Stimulated activated CD8-positive, alpha-beta memory T cell treated with anti-CD3 and anti-CD28 coated beads, Interleukin-15, amount 100 ng/mL, for 1 hour (primary cell): ENCODE measurements at regions not wholly inside any gene's neighbourhood (a gene's known extent, or its start where the extent isn't known, plus 50 kb on each side); places are given as distances from the start of the nearest gene placed in this dataset.
"Not testable (repeated sequence)": the region's sequence is repeated elsewhere in the genome, so short reads cannot be mapped to it uniquely, and the experiment has no call there.

Source experiments
- DNase-seq: peaks from one replicate; pipeline ENCODE4 v3.0.0-alpha.2; 2020; ENCODE audit warnings: low read depth

GRCh38 chr11:115605397-115605796 lies 101.2 kb upstream of the CADM1 start:
- DNase-seq = not testable (repeated sequence)

- no peak for DNase-seq
These were observed 94.9 kb upstream of the CADM1 start for GRCh38 chr11:115599125-115599524.

DNA sequence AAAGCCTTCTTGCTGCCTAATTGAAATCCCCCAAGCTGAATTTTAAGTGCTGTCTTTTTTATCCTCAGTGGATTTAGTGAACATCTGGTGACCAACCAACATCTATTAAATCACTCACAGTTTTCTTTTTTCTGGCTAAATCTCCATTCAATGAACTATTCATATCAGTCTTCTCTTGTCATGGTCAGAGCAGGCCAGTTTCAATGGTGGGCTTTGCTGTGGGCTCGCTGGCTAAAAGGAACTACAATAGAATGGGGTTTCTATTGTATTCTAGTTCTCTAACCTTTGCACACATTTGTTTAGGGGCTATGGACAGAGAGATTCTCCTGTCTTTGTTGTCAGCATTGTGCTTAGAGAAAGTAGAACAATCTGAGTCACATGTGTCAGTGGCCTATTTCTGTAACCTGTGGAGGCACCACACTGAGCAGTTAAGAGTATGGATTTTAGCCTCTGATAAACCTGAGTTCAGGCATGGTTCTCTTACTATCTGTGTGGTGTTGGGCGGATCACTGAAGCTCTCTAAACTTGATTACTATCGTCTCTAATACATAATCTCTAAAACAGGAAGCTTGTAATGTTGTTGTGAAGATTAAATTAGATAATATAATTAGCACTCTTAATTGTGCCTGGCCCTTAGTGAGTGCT lies 94.2 kb upstream of the CADM1 start:
- DNase-seq = no peak

GRCh38 chr11:115591380-115591779 lies 87.2 kb upstream of the CADM1 start:
- DNase-seq = no peak

DNA sequence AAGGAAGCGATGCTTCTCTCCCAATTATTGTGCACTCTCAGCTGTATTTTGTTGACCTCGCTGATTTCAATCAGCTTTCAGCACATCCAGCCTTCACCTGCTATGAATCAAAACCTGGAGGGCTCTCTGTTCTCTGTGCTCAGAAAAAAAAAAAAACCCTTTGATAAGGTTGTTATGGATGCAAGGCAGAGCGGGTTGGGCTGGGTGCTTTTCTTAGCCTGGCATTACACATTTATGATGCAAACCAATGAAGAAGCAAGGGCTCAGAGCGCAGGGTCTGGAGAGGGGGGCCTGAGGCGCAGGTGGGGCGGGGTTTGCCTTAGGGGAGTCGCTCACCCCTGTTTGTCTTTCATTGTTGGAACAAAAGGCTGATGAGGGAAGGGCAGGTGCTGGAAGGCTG lies 86.0 kb upstream of the CADM1 start:
- no peak for DNase-seq

DNA sequence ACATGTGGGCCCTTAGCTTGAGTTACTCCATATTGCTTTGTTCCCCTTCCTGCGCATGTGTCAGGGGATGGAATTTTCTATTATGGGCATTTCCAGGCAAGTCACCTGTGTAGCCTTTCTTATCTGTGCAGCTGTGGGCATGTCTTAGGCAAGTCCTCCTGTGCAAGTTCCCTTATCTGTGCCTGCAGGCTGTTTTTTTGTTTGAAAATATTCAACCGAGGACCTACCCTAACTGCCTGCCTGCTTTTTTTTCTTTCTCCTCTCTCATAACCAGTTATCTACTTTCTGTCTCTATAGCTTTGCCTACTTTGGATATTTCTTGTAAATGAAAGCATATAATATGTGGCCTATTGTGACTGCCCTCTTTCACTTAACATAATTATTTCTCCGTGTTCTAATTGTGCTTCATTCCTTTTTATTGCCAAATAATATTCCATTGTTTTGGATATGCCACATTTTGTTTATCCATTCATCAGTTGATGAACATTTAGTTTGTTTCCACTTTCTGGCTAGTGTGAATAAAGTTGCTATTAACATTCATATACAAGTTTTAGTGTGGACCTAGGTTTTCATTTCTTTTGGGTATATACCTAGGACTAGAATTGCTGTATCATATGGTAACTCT lies 83.6 kb upstream of the CADM1 start:
- DNase-seq = no peak

DNA sequence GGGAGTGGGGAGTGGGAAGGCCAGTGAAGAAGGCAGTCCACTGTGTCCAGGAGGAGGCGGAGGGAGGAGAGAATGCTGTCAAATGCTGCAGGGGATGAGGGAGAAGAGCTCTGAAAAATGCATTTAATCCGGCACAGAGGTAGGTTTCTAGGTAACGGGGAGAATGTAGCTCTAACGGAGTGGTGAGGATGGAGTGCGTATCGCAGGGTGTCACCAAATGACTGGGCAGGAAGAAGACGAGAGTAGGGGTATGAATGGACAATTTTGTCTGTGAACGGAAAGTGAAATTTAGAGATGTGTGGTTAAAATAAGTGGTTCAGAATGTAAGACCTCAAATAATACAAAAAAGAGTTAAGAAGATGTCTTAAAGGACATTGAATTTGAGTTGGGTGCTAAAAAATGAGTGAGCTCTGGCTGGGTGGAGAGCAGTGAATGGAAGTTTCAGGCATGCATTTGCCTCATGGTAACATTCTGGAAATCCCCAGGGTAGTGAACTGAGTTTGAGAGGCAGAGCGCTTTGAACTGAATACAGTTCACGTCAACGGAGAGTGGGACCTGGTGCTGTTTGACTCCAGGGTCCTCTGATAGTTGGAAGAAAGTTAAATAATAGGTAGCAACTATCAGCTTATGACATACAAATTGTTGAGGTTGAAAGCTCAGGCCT lies 81.3 kb upstream of the CADM1 start:
- DNase-seq = no peak

- DNase-seq = no peak
These were observed 77.8 kb upstream of the CADM1 start for GRCh38 chr11:115581871-115582639.

DNA sequence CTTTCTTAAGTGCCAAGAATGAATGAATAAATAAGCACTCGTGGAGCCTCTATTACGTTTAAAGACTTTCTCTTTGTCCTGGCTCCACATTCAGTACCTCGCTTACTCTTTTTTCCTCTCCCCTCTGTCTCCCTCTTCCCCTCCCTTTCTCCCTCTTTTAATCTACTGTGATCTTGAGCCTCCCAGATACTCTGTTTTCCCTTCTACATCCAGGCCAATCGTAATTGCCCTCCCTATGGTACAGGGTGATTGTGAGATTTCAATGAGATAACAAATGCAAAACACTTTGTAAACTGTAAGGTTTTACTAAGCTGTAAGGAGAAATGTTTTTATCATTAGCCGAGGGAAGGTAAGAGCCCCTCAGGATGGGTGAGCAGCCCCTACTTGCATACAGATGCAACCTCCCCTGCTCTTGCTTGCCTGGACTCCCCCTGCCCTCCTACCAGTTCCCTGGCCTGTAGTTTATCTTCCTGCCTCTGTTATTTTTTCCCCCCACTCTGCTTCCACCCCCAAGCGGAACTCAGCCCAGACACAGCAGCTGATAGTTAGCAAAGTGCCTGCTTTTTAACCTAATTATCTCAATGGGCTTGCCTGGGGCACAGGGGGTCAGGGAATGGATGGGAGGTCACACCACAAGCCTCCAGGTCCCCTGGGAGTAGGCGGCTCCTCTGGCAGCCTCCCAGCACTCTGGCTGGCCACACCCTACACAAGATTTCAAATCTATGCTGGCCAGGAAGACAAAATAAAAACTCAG lies 76.9 kb upstream of the CADM1 start:
- DNase-seq = no peak

GRCh38 chr11:115580416-115580815 lies 76.2 kb upstream of the CADM1 start:
- DNase-seq = no peak

- DNase-seq = no peak
These were observed 75.1 kb upstream of the CADM1 start for GRCh38 chr11:115579181-115579825.

DNA sequence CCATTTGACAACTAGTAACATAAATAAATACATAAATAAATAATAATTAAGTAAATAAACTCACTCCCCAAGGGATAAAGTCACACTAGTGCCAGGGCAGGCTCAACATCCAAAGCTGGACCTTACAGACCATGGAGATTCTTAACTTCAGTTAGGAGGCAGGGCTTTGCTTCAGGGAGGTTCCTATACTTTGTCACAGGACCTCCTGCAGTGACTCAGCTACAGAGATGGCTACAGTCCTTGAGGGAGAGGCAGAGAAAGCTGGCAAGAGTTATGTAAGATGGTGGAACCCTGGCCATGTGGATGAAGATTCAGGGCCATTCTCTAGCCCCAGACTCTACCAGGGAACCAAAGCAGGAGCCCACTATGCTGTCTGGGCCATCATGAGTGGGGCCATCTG lies 74.1 kb upstream of the CADM1 start:
- no peak for DNase-seq

- no peak for DNase-seq
These were observed 73.5 kb upstream of the CADM1 start for GRCh38 chr11:115577701-115578100.

DNA sequence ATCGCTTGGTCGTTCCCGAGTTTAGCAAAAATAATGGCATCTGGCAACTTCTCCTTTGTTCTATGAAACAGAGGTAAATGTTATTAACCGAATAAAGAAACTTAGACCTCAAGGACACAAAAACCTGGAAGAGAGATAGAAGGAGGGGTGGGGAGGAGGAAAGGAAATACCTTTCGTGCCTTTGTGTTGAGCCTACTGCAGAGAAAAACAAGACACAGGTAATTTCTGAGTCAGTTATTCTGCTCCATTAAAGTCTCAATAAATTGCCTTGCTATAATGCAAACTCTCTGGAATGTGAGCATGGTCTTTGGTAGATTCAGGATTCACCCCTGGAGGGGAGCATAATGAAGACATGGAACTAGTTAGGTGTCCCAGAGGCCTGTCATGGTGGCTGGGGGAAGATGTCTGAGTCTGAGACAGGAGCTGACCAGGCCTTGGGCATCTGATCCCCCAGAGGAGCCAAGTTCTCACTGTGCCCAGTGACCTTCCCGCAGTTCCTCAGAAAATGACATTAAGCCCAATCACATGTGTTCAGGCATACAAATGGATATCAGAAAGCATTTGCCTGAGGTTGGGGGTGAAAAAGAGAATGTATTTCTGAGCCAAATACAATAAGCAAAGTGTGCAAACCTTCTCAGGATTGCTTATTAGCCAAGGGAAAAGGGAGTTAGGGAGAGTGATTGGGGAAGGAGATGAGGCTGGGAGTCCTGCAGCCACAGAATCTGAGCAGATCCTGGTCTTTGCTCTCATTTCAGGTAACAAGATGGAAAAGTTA lies 72.6 kb upstream of the CADM1 start:
- no peak for DNase-seq

DNA sequence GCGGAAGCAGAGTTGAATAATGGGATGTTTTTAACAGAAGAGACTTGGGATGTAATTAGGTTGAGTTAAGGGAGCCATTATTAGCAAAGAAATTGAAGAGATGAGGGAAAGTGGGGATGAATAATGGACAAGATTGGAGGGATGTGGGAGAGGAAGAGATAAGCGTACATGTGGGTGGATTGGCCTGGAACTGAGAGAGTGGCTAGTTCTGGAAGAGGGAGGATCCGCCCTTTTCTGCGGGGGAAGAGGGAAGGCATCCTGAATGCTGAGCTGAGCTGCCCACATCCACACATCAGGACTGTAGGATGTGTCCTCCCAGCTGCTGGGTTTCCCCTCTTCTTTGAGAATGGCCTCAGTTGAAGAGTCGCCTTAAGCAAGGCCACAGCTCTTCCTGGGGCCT lies 68.3 kb upstream of the CADM1 start:
- DNase-seq = no peak

DNA sequence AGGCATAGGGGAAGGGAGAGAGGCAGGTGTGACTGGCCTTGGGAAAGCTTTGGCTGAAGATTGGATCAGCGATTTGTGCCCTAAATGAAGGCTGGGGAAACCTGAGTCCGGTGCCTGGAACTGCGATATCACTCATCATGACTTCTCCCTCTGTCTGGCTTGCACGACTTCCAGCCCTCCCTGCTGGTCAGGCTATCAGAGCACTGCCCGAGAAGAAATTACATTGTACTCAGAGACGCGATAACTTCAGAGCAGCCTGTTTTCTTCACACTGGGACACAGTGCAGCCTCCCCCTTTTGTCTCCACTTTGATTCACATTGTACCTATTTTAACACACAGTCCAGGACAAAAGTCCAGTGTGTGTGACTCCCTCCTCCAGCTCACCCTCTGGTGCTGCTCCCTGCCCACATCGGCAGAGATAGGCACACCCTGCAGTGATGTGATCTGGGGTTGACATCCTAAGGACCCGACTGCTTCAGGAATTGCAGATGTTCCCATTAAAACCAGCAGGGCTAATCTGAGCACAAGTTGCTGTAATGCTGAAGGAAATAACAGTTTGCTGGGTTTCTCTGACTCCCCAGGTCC lies 62.1 kb upstream of the CADM1 start:
- no peak for DNase-seq

GRCh38 chr11:115564851-115565250 lies 60.6 kb upstream of the CADM1 start:
- DNase-seq = no peak

DNA sequence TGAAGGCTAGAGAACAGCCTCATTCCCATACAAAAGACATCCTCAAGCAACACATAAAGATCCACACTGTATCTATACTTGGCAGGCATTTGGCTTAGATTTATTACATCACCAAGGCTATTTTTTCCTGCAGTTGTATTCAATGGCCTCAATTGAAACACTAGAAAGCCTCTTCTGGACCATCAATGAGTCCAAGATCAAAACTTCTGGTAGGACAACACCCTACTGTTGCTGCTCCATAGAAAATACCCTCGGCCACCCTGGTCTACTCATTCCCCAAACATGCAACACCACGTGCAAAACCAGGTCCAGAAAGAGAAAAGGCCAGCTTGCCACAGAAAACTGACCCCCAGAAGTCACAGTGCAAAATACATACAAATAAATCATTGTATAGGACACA lies 56.9 kb upstream of the CADM1 start:
- no peak for DNase-seq

DNA sequence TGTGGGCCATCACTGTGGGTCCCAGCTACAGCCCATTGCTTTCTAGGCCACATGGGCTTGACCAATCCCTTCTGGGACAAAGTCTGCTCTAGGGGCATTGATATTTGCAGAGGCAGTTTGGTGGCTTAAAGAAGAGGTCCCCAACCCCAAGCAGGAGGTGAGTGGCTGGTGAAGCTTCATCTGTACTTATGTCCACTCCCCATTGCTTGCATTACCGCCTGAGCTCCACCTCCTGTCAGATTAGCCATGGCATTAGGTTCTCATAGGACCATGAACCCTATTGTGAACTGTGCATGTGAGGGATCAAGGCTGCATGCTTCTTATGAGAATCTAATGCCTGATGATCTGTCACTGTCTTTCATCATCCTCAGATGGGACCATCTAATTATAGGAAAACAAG lies 54.4 kb upstream of the CADM1 start:
- DNase-seq = no peak

DNA sequence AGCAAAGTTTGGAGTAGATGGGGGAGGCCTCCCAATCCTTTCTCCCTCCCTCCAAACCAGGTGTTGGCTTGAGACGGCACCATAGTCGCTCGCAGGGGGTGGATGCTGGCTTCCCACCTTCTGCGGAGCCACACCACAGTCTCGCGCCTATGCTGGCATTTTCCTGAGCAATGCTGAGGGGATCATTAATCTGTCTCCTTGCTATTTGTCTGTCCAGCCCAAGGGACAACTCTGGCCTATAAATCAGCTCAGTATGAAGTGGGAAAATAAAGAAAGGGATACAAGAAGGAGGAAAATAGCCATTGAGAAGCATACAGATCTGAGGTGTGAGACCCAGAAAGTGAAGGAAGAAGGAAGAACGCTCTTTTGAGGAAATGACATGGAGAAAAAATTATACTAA lies 53.5 kb upstream of the CADM1 start:
- no peak for DNase-seq

DNA sequence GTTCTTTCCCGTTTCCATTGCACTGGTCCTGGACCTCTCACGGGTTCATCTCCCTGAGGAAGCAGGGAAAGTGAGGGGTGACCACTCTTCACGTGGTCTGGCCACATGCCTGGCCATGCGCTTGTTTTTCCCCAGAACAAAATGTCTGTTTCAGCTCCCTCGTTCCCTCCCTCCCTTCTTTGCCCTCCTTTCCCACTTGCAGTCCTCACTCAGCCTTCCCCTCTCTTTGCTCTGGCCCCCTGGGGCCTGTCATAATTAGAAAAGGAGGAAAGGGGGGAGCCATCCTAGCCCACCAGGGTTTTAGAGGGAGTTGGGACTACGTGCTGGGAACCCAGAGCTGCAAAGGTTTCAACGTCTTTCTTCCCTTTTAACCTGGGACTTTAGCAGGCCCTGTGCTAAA lies 52.8 kb upstream of the CADM1 start:
- DNase-seq = no peak
